ENCODE measurements at regions not wholly inside any gene's neighbourhood (a gene's known extent, or its start where the extent isn't known, plus 50 kb on each side); places are given as distances from the start of the nearest gene placed in this dataset.

GRCh38 chrX:21153033-21153432 lies 221.2 kb upstream of the CNKSR2 start:
- no peak overlapping the region for H3K4me3 ChIP-seq (ENCODE audit: low read depth, low read length)
- no peak for TF ChIP-seq CTCF (IDR thresholded peaks at IDR 0.05; ENCODE audit: low read depth, low read length, missing control alignments)
- no peak for DNase-seq (ENCODE audit: low read depth)
- in situ Hi-C loops (cut with HindIII; ENCODE audit: low sequenced_read_pairs): no loop called here

- H3K4me3 ChIP-seq (ENCODE audit: low read depth, low read length): no peak overlapping the region
- TF ChIP-seq CTCF (IDR thresholded peaks at IDR 0.05; ENCODE audit: low read depth, low read length, missing control alignments): no peak
- in situ Hi-C loops (cut with HindIII; ENCODE audit: low sequenced_read_pairs): no loop called here
- DNase-seq (ENCODE audit: low read depth): no peak
These were observed 220.7 kb upstream of the CNKSR2 start for GRCh38 chrX:21153503-21153902.

GRCh38 chrX:21155916-21156315 lies 218.3 kb upstream of the CNKSR2 start:
- no peak for TF ChIP-seq CTCF (IDR thresholded peaks at IDR 0.05; ENCODE audit: low read depth, low read length, missing control alignments)
- no peak overlapping the region for H3K4me3 ChIP-seq (ENCODE audit: low read depth, low read length)
- in situ Hi-C loops (cut with HindIII; ENCODE audit: low sequenced_read_pairs): no loop called here
- DNase-seq (ENCODE audit: low read depth): no peak

- no peak for TF ChIP-seq CTCF (IDR thresholded peaks at IDR 0.05; ENCODE audit: low read depth, low read length, missing control alignments)
- DNase-seq (ENCODE audit: low read depth): no peak
- H3K4me3 ChIP-seq (ENCODE audit: low read depth, low read length): no peak overlapping the region
- in situ Hi-C loops (cut with HindIII; ENCODE audit: low sequenced_read_pairs): no loop called here
These were observed 217.6 kb upstream of the CNKSR2 start for GRCh38 chrX:21156632-21157031.

GRCh38 chrX:21158678-21159077 lies 215.5 kb upstream of the CNKSR2 start:
- DNase-seq (ENCODE audit: low read depth): no peak
- no peak for TF ChIP-seq CTCF (IDR thresholded peaks at IDR 0.05; ENCODE audit: low read depth, low read length, missing control alignments)
- H3K4me3 ChIP-seq (ENCODE audit: low read depth, low read length): no peak overlapping the region
- in situ Hi-C loops (cut with HindIII; ENCODE audit: low sequenced_read_pairs): no loop called here

- in situ Hi-C loops (cut with HindIII; ENCODE audit: low sequenced_read_pairs): no loop called here
These were observed 207.8 kb upstream of the CNKSR2 start for GRCh38 chrX:21166272-21166982.

More at GRCh38 chrX:21166272-21166982, 207.8 kb upstream of the CNKSR2 start:
- H3K4me3 ChIP-seq (ENCODE audit: low read depth, low read length): no peak overlapping the region
- TF ChIP-seq CTCF (IDR thresholded peaks at IDR 0.05; ENCODE audit: low read depth, low read length, missing control alignments): no peak
- peak; percentile 5 for DNase-seq (ENCODE audit: low read depth)

Measured in astrocyte of the cerebellum (primary cell).